Panc1 (cell line): ENCODE measurements at regions not wholly inside any gene's neighbourhood (a gene's known extent, or its start where the extent isn't known, plus 50 kb on each side); places are given as distances from the start of the nearest gene placed in this dataset.

Experiments used
- ATAC-seq: fragments of 200-7000 bp; cut with Tn5 transposase; 2 replicates; pipeline ENCODE4 v1.9.1; 2020; ENCODE audit warnings: mild to moderate bottlenecking, moderate library complexity
- BruUV-seq: library from RNA; stranded (reverse); fragments of 400-500 nt; replicated peaks from 2 replicates; lab custom pipeline; 2021; lab: Mats Ljungman, UMichigan
- CTCF ChIA-PET: fragments of 300-600 bp; sonication (Branson Sonifier 250); formaldehyde crosslinking; loops from one replicate; lab custom pipeline; 2022; ENCODE audit warnings: antibody characterized with exemption; lab: Charles Lee
- POLR2A ChIA-PET: fragments of 300-600 bp; sonication (Branson Sonifier 250); formaldehyde crosslinking; loops from one replicate; lab custom pipeline; 2022; ENCODE audit warnings: antibody characterized with exemption; lab: Charles Lee
- DNase-seq: peaks from one replicate; pipeline ENCODE4 v3.0.0-alpha.2; 2010; ENCODE audit warnings: low read depth, low spot score
- H3K27ac ChIP-seq: 2 replicates; pipeline ENCODE4 v1.5.1; 2011; ENCODE audit warnings: mild to moderate bottlenecking, low read length, inconsistent platforms
- H3K27me3 ChIP-seq: fragments of 200-500 bp; sonication (Bioruptor generic); 2 replicates; pipeline ENCODE4 v1.6.0; 2014; ENCODE audit warnings: low read length, inconsistent platforms; ENCODE audit not compliant: control insufficient read depth, insufficient read depth
- H3K36me3 ChIP-seq: fragments of 200-500 bp; sonication (Bioruptor generic); 2 replicates; pipeline ENCODE4 v1.5.1; 2014; ENCODE audit warnings: inconsistent platforms, mild to moderate bottlenecking, low read length, moderate library complexity; ENCODE audit not compliant: control insufficient read depth, insufficient read depth
- H3K4me1 ChIP-seq: 2 replicates; pipeline ENCODE4 v1.5.1; 2011; ENCODE audit warnings: inconsistent platforms, mild to moderate bottlenecking, low read length, moderate library complexity; ENCODE audit not compliant: control insufficient read depth, insufficient read depth
- H3K4me3 ChIP-seq, 2 experiments: 2 replicates each; pipeline ENCODE4 v1.5.1; 2011 to 2012; ENCODE audit warnings: low read depth in 2 of 2, low read length in 2 of 2, mild to moderate bottlenecking in 2 of 2, inconsistent platforms in 1 of 2, moderate library complexity in 1 of 2
- H3K9me3 ChIP-seq: fragments of 200-500 bp; sonication (Bioruptor generic); 2 replicates; pipeline ENCODE4 v1.5.1; 2014; ENCODE audit warnings: low read depth, mild to moderate bottlenecking, inconsistent platforms, low read length, moderate library complexity; ENCODE audit not compliant: control insufficient read depth, insufficient read depth
- POLR2AphosphoS5 ChIP-seq: IDR thresholded peaks from 2 replicates; pipeline ENCODE4 v1.6.1; 2012; ENCODE audit warnings: mild to moderate bottlenecking, low read depth, low read length, moderate library complexity
- SIN3A ChIP-seq: IDR thresholded peaks from 2 replicates; pipeline ENCODE4 v1.6.1; 2012; ENCODE audit warnings: low read depth, mild to moderate bottlenecking, low read length, moderate library complexity, borderline replicate concordance; ENCODE audit not compliant: insufficient read depth
- TCF7L2 ChIP-seq: IDR thresholded peaks from 2 replicates; pipeline ENCODE4 v1.6.1; 2011; ENCODE audit warnings: mild to moderate bottlenecking, low read depth, low read length, inconsistent platforms
- in situ Hi-C: cut with HindIII; loops from 2 replicates; pipeline ENCODE4 v1.10.0; 2016; ENCODE audit warnings: low sequenced_read_pairs, low pct_unique_long_range_greater_than_20kb
- intact Hi-C: fragments of 100-400 bp; cut with micrococcal nuclease; formaldehyde crosslinking; loops from one replicate; pipeline ENCODE4 v1.10.0; 2022; ENCODE audit not compliant: unreplicated experiment
- TF ChIP-seq, protein P1 (sequence below), 2 experiments: IDR thresholded peaks; 2 replicates each; pipeline ENCODE4 v1.6.1; 2011 to 2012; ENCODE audit warnings: low read depth in 2 of 2, control low read depth in 1 of 2, low read length in 1 of 2, mild to moderate bottlenecking in 1 of 2, moderate library complexity in 1 of 2; ENCODE audit not compliant: insufficient read depth in 1 of 2
- TF ChIP-seq, protein P2 (sequence below): fragments of 450-650 bp; IDR thresholded peaks from 2 replicates; pipeline ENCODE4 v1.5.1; 2017; ENCODE audit warnings: mild to moderate bottlenecking

DNA sequence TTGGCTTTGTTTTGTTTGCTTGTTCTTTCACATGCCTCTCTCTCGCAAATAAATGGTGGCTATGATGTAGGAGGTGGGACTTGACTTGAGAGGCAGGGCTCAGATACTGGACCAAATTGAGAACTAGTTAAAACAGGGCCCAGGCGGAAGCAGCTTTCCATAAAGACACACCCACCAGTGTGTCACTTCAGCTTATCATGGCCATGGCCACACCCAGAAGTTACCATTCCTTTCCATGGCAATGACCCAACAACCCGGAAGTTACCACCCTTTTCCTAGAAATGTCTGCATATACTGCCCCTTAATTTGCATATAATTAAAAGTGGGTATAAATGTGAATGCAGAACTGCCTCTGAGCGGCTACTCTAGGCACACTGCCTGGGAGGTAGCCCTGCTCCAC, 62.6 kb upstream of the CNTN4 start:
- in situ Hi-C loops (no loop called here), intact Hi-C loops (no loop called here)
- Histone ChIP-seq H3K9me3 (no peaks in the 10 kb centered on the region), H3K4me1 (no peaks in the 10 kb centered on the region), H3K4me3 (no peak overlapping the region), H3K36me3 (no peaks in the 10 kb centered on the region), H3K27ac (no peak overlapping the region), H3K27me3 (no peaks in the 10 kb centered on the region)
- ChIA-PET POLR2A (no interaction called here), CTCF (no interaction called here)
- TF ChIP-seq, protein P1, sequence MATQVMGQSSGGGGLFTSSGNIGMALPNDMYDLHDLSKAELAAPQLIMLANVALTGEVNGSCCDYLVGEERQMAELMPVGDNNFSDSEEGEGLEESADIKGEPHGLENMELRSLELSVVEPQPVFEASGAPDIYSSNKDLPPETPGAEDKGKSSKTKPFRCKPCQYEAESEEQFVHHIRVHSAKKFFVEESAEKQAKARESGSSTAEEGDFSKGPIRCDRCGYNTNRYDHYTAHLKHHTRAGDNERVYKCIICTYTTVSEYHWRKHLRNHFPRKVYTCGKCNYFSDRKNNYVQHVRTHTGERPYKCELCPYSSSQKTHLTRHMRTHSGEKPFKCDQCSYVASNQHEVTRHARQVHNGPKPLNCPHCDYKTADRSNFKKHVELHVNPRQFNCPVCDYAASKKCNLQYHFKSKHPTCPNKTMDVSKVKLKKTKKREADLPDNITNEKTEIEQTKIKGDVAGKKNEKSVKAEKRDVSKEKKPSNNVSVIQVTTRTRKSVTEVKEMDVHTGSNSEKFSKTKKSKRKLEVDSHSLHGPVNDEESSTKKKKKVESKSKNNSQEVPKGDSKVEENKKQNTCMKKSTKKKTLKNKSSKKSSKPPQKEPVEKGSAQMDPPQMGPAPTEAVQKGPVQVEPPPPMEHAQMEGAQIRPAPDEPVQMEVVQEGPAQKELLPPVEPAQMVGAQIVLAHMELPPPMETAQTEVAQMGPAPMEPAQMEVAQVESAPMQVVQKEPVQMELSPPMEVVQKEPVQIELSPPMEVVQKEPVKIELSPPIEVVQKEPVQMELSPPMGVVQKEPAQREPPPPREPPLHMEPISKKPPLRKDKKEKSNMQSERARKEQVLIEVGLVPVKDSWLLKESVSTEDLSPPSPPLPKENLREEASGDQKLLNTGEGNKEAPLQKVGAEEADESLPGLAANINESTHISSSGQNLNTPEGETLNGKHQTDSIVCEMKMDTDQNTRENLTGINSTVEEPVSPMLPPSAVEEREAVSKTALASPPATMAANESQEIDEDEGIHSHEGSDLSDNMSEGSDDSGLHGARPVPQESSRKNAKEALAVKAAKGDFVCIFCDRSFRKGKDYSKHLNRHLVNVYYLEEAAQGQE (IDR thresholded peaks at IDR 0.05; ENCODE audit: insufficient read depth in 1 of 2, low read depth in 2 of 2, low read length in 1 of 2): no peak
- no peak for TF ChIP-seq POLR2AphosphoS5
- TF ChIP-seq TCF7L2: no peak
- TF ChIP-seq, protein P2, sequence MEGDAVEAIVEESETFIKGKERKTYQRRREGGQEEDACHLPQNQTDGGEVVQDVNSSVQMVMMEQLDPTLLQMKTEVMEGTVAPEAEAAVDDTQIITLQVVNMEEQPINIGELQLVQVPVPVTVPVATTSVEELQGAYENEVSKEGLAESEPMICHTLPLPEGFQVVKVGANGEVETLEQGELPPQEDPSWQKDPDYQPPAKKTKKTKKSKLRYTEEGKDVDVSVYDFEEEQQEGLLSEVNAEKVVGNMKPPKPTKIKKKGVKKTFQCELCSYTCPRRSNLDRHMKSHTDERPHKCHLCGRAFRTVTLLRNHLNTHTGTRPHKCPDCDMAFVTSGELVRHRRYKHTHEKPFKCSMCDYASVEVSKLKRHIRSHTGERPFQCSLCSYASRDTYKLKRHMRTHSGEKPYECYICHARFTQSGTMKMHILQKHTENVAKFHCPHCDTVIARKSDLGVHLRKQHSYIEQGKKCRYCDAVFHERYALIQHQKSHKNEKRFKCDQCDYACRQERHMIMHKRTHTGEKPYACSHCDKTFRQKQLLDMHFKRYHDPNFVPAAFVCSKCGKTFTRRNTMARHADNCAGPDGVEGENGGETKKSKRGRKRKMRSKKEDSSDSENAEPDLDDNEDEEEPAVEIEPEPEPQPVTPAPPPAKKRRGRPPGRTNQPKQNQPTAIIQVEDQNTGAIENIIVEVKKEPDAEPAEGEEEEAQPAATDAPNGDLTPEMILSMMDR: no peak
- no peak for TF ChIP-seq SIN3A
- no peak for ATAC-seq
- no TSS peak for BruUV-seq
- no peak for DNase-seq

DNA sequence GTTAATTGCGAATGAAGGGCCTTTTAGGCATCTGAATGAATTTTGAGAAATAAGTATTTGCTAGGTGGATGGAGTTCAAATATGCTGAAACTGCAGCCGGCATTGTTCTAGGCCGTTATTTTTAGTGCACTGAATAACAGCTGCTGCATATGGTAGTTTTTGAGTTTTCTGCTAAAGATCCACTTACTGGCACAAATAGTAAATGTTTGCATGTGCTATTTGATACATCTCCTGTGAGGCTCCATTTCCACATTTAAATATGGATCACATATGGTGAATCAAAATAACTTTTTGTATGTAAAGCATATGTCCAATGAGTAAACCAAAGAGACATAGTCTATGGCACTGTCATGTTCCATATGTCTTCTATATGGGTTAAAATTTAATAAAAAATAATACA, 56.7 kb upstream of the CNTN4 start:
- intact Hi-C loops: no loop called here

More for the DNA sequence above, 56.7 kb upstream of the CNTN4 start:
- Histone ChIP-seq H3K27me3 (no peaks in the 10 kb centered on the region), H3K9me3 (no peaks in the 10 kb centered on the region), H3K27ac (no peak overlapping the region), H3K4me1 (no peaks in the 10 kb centered on the region), H3K36me3 (no peaks in the 10 kb centered on the region), H3K4me3 (no peak overlapping the region)
- TF ChIP-seq, protein P1 (IDR thresholded peaks at IDR 0.05; ENCODE audit: insufficient read depth in 1 of 2, low read depth in 2 of 2, low read length in 1 of 2): no peak
- TF ChIP-seq SIN3A (no peak), POLR2AphosphoS5 (no peak), TCF7L2 (no peak)
- TF ChIP-seq, protein P2: no peak
- ChIA-PET CTCF (no interaction called here), POLR2A (no interaction called here)
- DNase-seq: no peak
- BruUV-seq: no TSS peak
- in situ Hi-C loops: no loop called here
- ATAC-seq: no peak
